ENCODE measurements at regions not wholly inside any gene's neighbourhood (a gene's known extent, or its start where the extent isn't known, plus 50 kb on each side); places are given as distances from the start of the nearest gene placed in this dataset.

GRCh38 chr2:117401582-117401981 lies 412.9 kb upstream of the DDX18 start:
- TF ChIP-seq CTCF (IDR thresholded peaks at IDR 0.05) = no peak
- no peak for TF ChIP-seq EZH2 (IDR thresholded peaks at IDR 0.05)

Data from neural progenitor cell (in vitro differentiated cells).